Heart left ventricle (tissue), 16 donors: ENCODE measurements at regions not wholly inside any gene's neighbourhood (a gene's known extent, or its start where the extent isn't known, plus 50 kb on each side); places are given as distances from the start of the nearest gene placed in this dataset.

Experiments used
- ATAC-seq, 4 donors: fragments of 200-7000 bp; cut with Tn5 transposase; one replicate each; pipeline ENCODE4 v1.9.1; 2020 to 2022; ENCODE audit warnings: moderate library complexity in 4 of 4, mild to moderate bottlenecking in 3 of 4, moderate number of reproducible peaks in 1 of 4
- DNase-seq, 5 donors: peaks; one replicate each; pipeline ENCODE4 v3.0.0-alpha.2; 2020
- H3K27ac ChIP-seq, 12 donors: fragments of 200-600 bp; sonication (generic) in 4 of 12; one replicate each; pipeline versions ENCODE4 v1.5.0 to v1.8.0; 2016 to 2022; ENCODE audit warnings: mild to moderate bottlenecking in 2 of 12
- H3K27me3 ChIP-seq, 9 donors: fragments of 200-600 bp; sonication (generic) in 2 of 9; one replicate each; pipeline versions ENCODE4 v1.5.1 to v1.8.0; 2016 to 2022; ENCODE audit warnings: mild to moderate bottlenecking in 3 of 9
- H3K36me3 ChIP-seq, 9 donors: fragments of 200-600 bp; sonication (generic) in 2 of 9; one replicate each; pipeline versions ENCODE4 v1.5.0 to v1.8.0; 2018 to 2022; ENCODE audit warnings: mild to moderate bottlenecking in 2 of 9
- H3K4me1 ChIP-seq, 12 donors: fragments of 200-600 bp; sonication (generic) in 4 of 12; one replicate each; pipeline versions ENCODE4 v1.5.0 to v1.8.0; 2016 to 2022; ENCODE audit warnings: mild to moderate bottlenecking in 3 of 12
- H3K4me3 ChIP-seq, 12 donors: fragments of 200-600 bp; sonication (generic) in 4 of 12; one replicate each; pipeline versions ENCODE4 v1.5.0 to v1.8.0; 2017 to 2022; ENCODE audit warnings: mild to moderate bottlenecking in 9 of 12, moderate library complexity in 4 of 12
- H3K9me3 ChIP-seq, 12 donors: fragments of 200-600 bp; sonication (generic) in 4 of 12; one replicate each; pipeline versions ENCODE4 v1.5.0 to v1.8.0; 2016 to 2022; ENCODE audit warnings: mild to moderate bottlenecking in 1 of 12
- CTCF ChIP-seq, 12 donors: fragments of 200-600 bp; sonication (generic) in 4 of 12; IDR thresholded peaks; one replicate each; pipeline versions ENCODE4 v1.5.0 to v1.8.0; 2018 to 2022; ENCODE audit warnings: antibody characterized with exemption in 12 of 12, mild to moderate bottlenecking in 5 of 12
- POLR2A ChIP-seq, 2 donors: fragments of 450-650 bp; IDR thresholded peaks; one replicate each; pipeline ENCODE4 v1.6.1; 2017; ENCODE audit warnings: antibody characterized with exemption in 2 of 2, mild to moderate bottlenecking in 2 of 2, moderate library complexity in 2 of 2
- WGBS, 4 donors: extraction: QIAGEN DNeasy Blood & Tissue Kit in 2 of 4; methylation state at CpG; one replicate each; pipeline versions ENCODE4 v1.1.5 to v1.1.7; 2013 to 2018; 5-methylcytosine and 5-hydroxymethylcytosine counted together
- intact Hi-C, 10 donors: fragments of 100-400 bp; cut with DNase I; formaldehyde crosslinking; loops; one replicate each; pipeline versions ENCODE4 v1.11.1 to v1.14.2; 2022
- donor health status: ischemic (EF 13 %, LVEDD 7.1; RV severe dilation, severe dysfunction).
- donor health status: healthy with polysubstance abuse.
- donor health status: DM: no; HTN: yes; CAD: no.
- donor health status: DM: no; HTN: no; CAD: no.
- donor health status: ischemic (EF 25% LVEDD 6.9; RV normal size, moderate dysfunction).
- donor health status: ischemic (EF 25% LVEDD 5.7; RV mildly dilated, moderate dysfunction).
- donor health status: healthy.
- donor health status: DM: yes; HTN: yes; CAD: no.
- donor health status: ischemic (EF 35%, LVEDD 5.7; RV mildly dilated, moderate dysfunction).
- donor health status: nonischemic (EF 11% LVEDD 7.7; RV severe dilation, severe dysfunction).
- donor health status: DM: yes; HTN: yes; CAD: no.
- donor health status: PGD.
- donor health status: ischemic (EF 29% LVEDD 5.4; RV normal size, mild dysfunction).
- donor health status: nonischemic (EF 23%, LVEDD 6.1; RV moderate dilation, normal function).

- H3K27ac ChIP-seq, result no peak overlapping the region
- 80 to 91% (median 86%) methylated on average over 4 of the region's 4 CpGs for WGBS, 4 donors
- no peaks in the 10 kb centered on the region for H3K36me3 ChIP-seq
- no peaks in the 10 kb centered on the region for H3K4me1 ChIP-seq
- no peak for TF ChIP-seq POLR2A (IDR thresholded peaks at IDR 0.05)
- TF ChIP-seq CTCF (IDR thresholded peaks at IDR 0.05), result no peak
- no peaks in the 10 kb centered on the region for H3K9me3 ChIP-seq
- no peaks in the 10 kb centered on the region for H3K27me3 ChIP-seq
- intact Hi-C loops, result no loop called here
- H3K4me3 ChIP-seq, result no peak overlapping the region
- ATAC-seq (no peak), DNase-seq (no peak)
These were observed 253.9 kb upstream of the THRB start for GRCh38 chr3:24748520-24748919.

GRCh38 chr3:24751020-24751419, 256.4 kb upstream of the THRB start:
- no peak for ATAC-seq
- Histone ChIP-seq H3K4me3 (no peak overlapping the region), H3K36me3 (no peaks in the 10 kb centered on the region), H3K27ac (no peak overlapping the region), H3K9me3 (no peaks in the 10 kb centered on the region), H3K4me1 (no peaks in the 10 kb centered on the region), H3K27me3 (peaks cover 0 to 3% (median 0%) of the 10 kb centered on the region in 9 donors)
- no peak for DNase-seq
- 92 to 99% (median 96%) methylated on average over 1 of the region's 1 CpG for WGBS, 4 donors
- TF ChIP-seq POLR2A (IDR thresholded peaks at IDR 0.05), result no peak
- no peak for TF ChIP-seq CTCF (IDR thresholded peaks at IDR 0.05)
- intact Hi-C loops, result no loop called here

- WGBS, 4 donors, result 63 to 73% (median 66%) methylated on average over 4 of the region's 4 CpGs
- TF ChIP-seq POLR2A (IDR thresholded peaks at IDR 0.05), result no peak
- no peak for TF ChIP-seq CTCF (IDR thresholded peaks at IDR 0.05)
- no peak for ATAC-seq
- Histone ChIP-seq H3K9me3 (no peaks in the 10 kb centered on the region), H3K27me3 (peaks cover 0 to 3% (median 0%) of the 10 kb centered on the region in 9 donors), H3K36me3 (no peaks in the 10 kb centered on the region), H3K27ac (no peak overlapping the region), H3K4me3 (no peak overlapping the region), H3K4me1 (no peaks in the 10 kb centered on the region)
- intact Hi-C loops, result no loop called here
- no peak for DNase-seq
These were observed 261.6 kb upstream of the THRB start for GRCh38 chr3:24756101-24756888.

- Histone ChIP-seq H3K36me3 (no peaks in the 10 kb centered on the region), H3K27ac (no peak overlapping the region), H3K27me3 (no peaks in the 10 kb centered on the region), H3K4me1 (no peaks in the 10 kb centered on the region), H3K4me3 (no peak overlapping the region), H3K9me3 (no peaks in the 10 kb centered on the region)
- DNase-seq (no peak), ATAC-seq (no peak)
- no peak for TF ChIP-seq POLR2A (IDR thresholded peaks at IDR 0.05)
- TF ChIP-seq CTCF (IDR thresholded peaks at IDR 0.05), result no peak
- WGBS, 4 donors, result 86 to 94% (median 88%) methylated on average over 11 of the region's 11 CpGs
- intact Hi-C loops, result no loop called here
These were observed 268.7 kb upstream of the THRB start for GRCh38 chr3:24763393-24763792.
